HEK293 (cell line): ENCODE measurements at regions not wholly inside any gene's neighbourhood (a gene's known extent, or its start where the extent isn't known, plus 50 kb on each side); places are given as distances from the start of the nearest gene placed in this dataset.

ENCODE experiments used
- CTCF ChIA-PET: fragments of 350-600 bp; formaldehyde crosslinking; extraction: SDS; loops from one replicate; lab custom pipeline; 2021; ENCODE audit warnings: antibody characterized with exemption; lab: Yijun Ruan, JAX
- POLR2A ChIA-PET: fragments of 300-600 bp; formaldehyde crosslinking; extraction: SDS; loops from one replicate; lab custom pipeline; 2020; ENCODE audit warnings: antibody characterized with exemption, inconsistent platforms; lab: Yijun Ruan, JAX
- H3K27ac ChIP-seq: fragments of 200-500 bp; sonication (Bioruptor generic); 2 replicates; pipeline ENCODE4 v1.5.1; 2014; ENCODE audit warnings: low read depth, low read length, control low read depth, inconsistent platforms; ENCODE audit errors: extremely low read depth
- H3K36me3 ChIP-seq, 2 experiments: fragments of 200-500 bp in 1 of 2; sonication (Bioruptor generic) in 1 of 2; 1 replicate in 1 of 2; 2 replicates in 1 of 2; pipeline ENCODE4 v1.5.1; 2014 to 2017; ENCODE audit warnings: inconsistent platforms in 2 of 2, low read length in 2 of 2; ENCODE audit not compliant: control insufficient read depth in 2 of 2, insufficient read depth in 1 of 2
- H3K4me1 ChIP-seq: fragments of 200-500 bp; sonication (Bioruptor generic); 2 replicates; pipeline ENCODE4 v1.5.1; 2014; ENCODE audit warnings: mild to moderate bottlenecking, low read length, inconsistent platforms; ENCODE audit not compliant: control insufficient read depth, insufficient read depth
- H3K4me3 ChIP-seq: 2 replicates; pipeline ENCODE4 v1.5.1; 2011; ENCODE audit warnings: low read depth, mild to moderate bottlenecking, control low read depth, low read length, moderate library complexity
- H3K9me3 ChIP-seq: fragments of 200-500 bp; sonication (Bioruptor generic); 2 replicates; pipeline ENCODE4 v1.5.1; 2014; ENCODE audit warnings: low read depth, low read length, inconsistent platforms; ENCODE audit not compliant: control insufficient read depth, insufficient read depth
- HIC1 ChIP-seq: fragments of 450-650 bp; formaldehyde crosslinking; IDR thresholded peaks from 2 replicates; pipeline ENCODE4 v1.5.1; 2016; ENCODE audit warnings: missing biosample characterization, missing genetic modification characterization
- KLF1 ChIP-seq: fragments of 450-650 bp; formaldehyde crosslinking; IDR thresholded peaks from 2 replicates; pipeline ENCODE4 v1.5.1; 2016; ENCODE audit warnings: missing biosample characterization, missing genetic modification characterization
- KLF7 ChIP-seq: fragments of 450-650 bp; formaldehyde crosslinking; IDR thresholded peaks from 2 replicates; pipeline ENCODE4 v1.5.1; 2016; ENCODE audit warnings: missing biosample characterization, missing genetic modification characterization, borderline replicate concordance
- PRDM1 ChIP-seq: fragments of 450-650 bp; formaldehyde crosslinking; IDR thresholded peaks from 2 replicates; pipeline ENCODE4; 2016; ENCODE audit warnings: missing biosample characterization, missing genetic modification characterization
- PRDM10 ChIP-seq: fragments of 450-650 bp; formaldehyde crosslinking; IDR thresholded peaks from 2 replicates; pipeline ENCODE4 v1.5.1; 2016; ENCODE audit warnings: missing biosample characterization, missing genetic modification characterization
- ZBTB1 ChIP-seq: fragments of 450-650 bp; formaldehyde crosslinking; IDR thresholded peaks from 2 replicates; pipeline ENCODE4 v1.5.1; 2016; ENCODE audit warnings: missing biosample characterization, missing genetic modification characterization
- ZBTB6 ChIP-seq: fragments of 450-650 bp; formaldehyde crosslinking; IDR thresholded peaks from 2 replicates; pipeline ENCODE4 v1.5.1; 2017; ENCODE audit warnings: missing biosample characterization, missing genetic modification characterization
- ZNF132 ChIP-seq: fragments of 450-650 bp; formaldehyde crosslinking; IDR thresholded peaks from 2 replicates; pipeline ENCODE4 v1.5.1; 2017; ENCODE audit warnings: missing biosample characterization, missing genetic modification characterization, borderline replicate concordance
- ZNF148 ChIP-seq: fragments of 450-650 bp; formaldehyde crosslinking; IDR thresholded peaks from 2 replicates; pipeline ENCODE4 v1.5.0; 2017; ENCODE audit warnings: missing biosample characterization, missing genetic modification characterization, borderline replicate concordance
- ZNF169 ChIP-seq: fragments of 450-650 bp; formaldehyde crosslinking; IDR thresholded peaks from 2 replicates; pipeline ENCODE4 v1.5.1; 2016; ENCODE audit warnings: missing biosample characterization, missing genetic modification characterization
- ZNF175 ChIP-seq: fragments of 450-650 bp; formaldehyde crosslinking; IDR thresholded peaks from 2 replicates; pipeline ENCODE4 v1.5.1; 2016; ENCODE audit warnings: missing biosample characterization, missing genetic modification characterization
- ZNF202 ChIP-seq: fragments of 450-650 bp; formaldehyde crosslinking; IDR thresholded peaks from 2 replicates; pipeline ENCODE4 v1.5.1; 2016; ENCODE audit warnings: missing biosample characterization, missing genetic modification characterization, borderline replicate concordance
- ZNF366 ChIP-seq: fragments of 450-650 bp; formaldehyde crosslinking; conservative IDR thresholded peaks from 2 replicates; pipeline ENCODE4 v1.5.1; 2016; ENCODE audit warnings: missing biosample characterization, missing genetic modification characterization
- ZNF530 ChIP-seq: fragments of 450-650 bp; formaldehyde crosslinking; IDR thresholded peaks from 2 replicates; pipeline ENCODE4 v1.5.1; 2016; ENCODE audit warnings: low read depth, missing biosample characterization, missing genetic modification characterization
- ZNF548 ChIP-seq: fragments of 450-650 bp; formaldehyde crosslinking; IDR thresholded peaks from 2 replicates; pipeline ENCODE4 v1.5.1; 2016; ENCODE audit warnings: missing biosample characterization, missing genetic modification characterization
- ZNF692 ChIP-seq: fragments of 450-650 bp; formaldehyde crosslinking; IDR thresholded peaks from 2 replicates; pipeline ENCODE4 v1.5.1; 2016; ENCODE audit warnings: missing biosample characterization, missing genetic modification characterization
- ZNF707 ChIP-seq: fragments of 450-650 bp; formaldehyde crosslinking; IDR thresholded peaks from 2 replicates; pipeline ENCODE4 v1.5.1; 2016; ENCODE audit warnings: missing biosample characterization, missing genetic modification characterization
- ZNF76 ChIP-seq: fragments of 450-650 bp; formaldehyde crosslinking; IDR thresholded peaks from 2 replicates; pipeline ENCODE4; 2016; ENCODE audit warnings: low read depth, missing biosample characterization, missing genetic modification characterization, borderline replicate concordance
- ZNF776 ChIP-seq: fragments of 450-650 bp; formaldehyde crosslinking; IDR thresholded peaks from 2 replicates; pipeline ENCODE4 v1.5.0; 2017; ENCODE audit warnings: missing biosample characterization, missing genetic modification characterization, borderline replicate concordance
- ZNF843 ChIP-seq: fragments of 450-650 bp; formaldehyde crosslinking; IDR thresholded peaks from 2 replicates; pipeline ENCODE4 v1.5.1; 2016; ENCODE audit warnings: missing biosample characterization, missing genetic modification characterization

GRCh38 chr5:3024126-3024525 is 272.6 kb upstream of the IRX2 start:
- ChIA-PET CTCF (no interaction called here), POLR2A (no interaction called here)
- Histone ChIP-seq H3K36me3 (no peaks in the 10 kb centered on the region), H3K4me1 (no peaks in the 10 kb centered on the region), H3K9me3 (no peaks in the 10 kb centered on the region), H3K27ac (no peak overlapping the region), H3K4me3 (no peak overlapping the region)
- TF ChIP-seq ZNF366 (tag by site-specific recombination) (no peak), ZNF530 (tag by site-specific recombination) (no peak), KLF1 (tag by site-specific recombination) (no peak), KLF7 (no peak), ZBTB1 (no peak), ZNF202 (tag by site-specific recombination) (no peak), ZNF148 (no peak), ZNF548 (tag by site-specific recombination) (no peak), PRDM10 (tag by site-specific recombination) (no peak), ZNF707 (no peak), ZBTB6 (tag by site-specific recombination) (no peak), ZNF132 (tag by site-specific recombination) (no peak), ZNF843 (no peak), ZNF169 (no peak), PRDM1 (no peak), HIC1 (tag by site-specific recombination) (no peak), ZNF76 (tag by site-specific recombination) (no peak), ZNF175 (tag by site-specific recombination) (no peak), ZNF776 (no peak), ZNF692 (tag by site-specific recombination) (no peak)
